T-helper 2 cell treated with Interferon-gamma antibody and Interleukin-4, amounts not matched to agents 100 ng/mL and 5 ng/mL, for 36 hours (primary cell): ENCODE measurements at regions not wholly inside any gene's neighbourhood (a gene's known extent, or its start where the extent isn't known, plus 50 kb on each side); places are given as distances from the start of the nearest gene placed in this dataset.

Experiments used
- intact Hi-C: fragments of 100-400 bp; cut with micrococcal nuclease; formaldehyde crosslinking; loops from one replicate; pipeline ENCODE4 v1.15.1; 2023

DNA sequence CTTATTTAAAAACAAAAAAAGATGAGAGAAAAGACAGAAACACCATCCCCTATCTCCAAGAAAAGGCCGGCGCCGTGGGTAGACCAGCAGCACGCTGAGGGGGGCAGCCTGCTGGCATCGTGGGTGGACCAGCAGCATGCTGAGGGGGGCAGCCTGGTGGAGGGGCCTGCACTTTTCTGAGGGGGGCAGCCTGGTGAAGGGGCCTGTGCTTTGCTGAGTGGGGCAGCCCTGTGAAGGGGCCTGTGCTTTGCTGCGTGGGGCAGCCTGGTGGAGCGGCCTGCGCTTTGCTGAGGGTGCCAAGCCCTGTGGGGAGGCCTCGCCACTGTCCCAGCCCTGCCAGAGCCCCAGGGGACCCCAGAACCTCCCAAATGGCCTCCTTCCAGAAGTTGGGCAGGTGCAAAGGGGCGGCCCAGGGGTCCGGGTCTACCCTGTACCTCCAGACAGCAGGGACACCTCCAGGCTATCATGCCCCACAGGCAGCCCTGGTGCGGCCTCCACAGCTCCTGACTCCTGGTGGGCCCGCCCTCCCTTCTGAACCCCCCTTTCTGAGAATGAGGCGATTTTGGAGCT lies 1185.7 kb downstream of the BRD1 start:
- intact Hi-C loops: no loop called here

DNA sequence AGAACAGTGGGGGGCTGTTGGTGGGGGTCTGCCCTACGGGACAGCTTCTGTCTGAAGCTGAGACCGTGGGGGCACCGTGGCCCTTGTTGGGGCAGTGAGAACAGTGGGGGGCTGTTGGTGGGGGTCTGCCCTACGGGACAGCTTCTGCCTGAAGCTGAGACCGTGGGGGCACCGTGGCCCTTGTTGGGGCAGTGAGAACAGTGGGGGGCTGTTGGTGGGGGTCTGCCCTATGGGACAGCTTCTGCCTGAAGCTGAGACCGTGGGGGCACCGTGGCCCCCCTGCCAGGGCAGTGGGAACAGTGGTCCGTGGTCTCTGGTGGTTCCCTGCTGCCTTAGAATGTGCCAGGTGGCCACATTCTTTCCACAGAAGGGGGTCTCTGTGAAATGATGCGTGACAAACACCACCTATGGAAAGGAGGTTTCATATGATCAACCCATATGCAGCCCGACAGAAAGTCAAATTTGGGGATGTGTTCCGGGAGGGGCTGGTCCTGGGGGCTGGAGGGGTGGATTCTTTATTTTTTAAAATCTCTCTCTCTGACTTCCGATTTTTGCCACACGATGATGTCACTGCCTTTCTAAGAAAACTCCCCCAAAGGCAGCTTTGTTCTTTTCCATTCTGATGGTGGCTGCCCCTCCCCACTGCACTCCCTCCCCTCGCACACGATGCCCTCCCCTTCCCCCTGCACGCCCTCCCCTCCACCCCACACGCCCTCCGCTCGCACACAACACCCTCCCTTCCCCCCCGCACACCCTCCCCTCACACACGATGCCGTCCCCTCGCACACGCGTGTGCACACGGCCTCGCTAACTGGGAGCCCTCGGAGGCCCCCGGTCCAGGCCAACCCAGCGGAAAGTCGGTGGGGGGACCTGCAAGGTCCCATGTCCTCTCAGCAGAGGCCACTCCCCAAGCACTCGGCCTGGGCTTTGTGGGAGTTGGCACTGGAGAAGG lies 1186.5 kb downstream of the BRD1 start:
- intact Hi-C loops: no loop called here

DNA sequence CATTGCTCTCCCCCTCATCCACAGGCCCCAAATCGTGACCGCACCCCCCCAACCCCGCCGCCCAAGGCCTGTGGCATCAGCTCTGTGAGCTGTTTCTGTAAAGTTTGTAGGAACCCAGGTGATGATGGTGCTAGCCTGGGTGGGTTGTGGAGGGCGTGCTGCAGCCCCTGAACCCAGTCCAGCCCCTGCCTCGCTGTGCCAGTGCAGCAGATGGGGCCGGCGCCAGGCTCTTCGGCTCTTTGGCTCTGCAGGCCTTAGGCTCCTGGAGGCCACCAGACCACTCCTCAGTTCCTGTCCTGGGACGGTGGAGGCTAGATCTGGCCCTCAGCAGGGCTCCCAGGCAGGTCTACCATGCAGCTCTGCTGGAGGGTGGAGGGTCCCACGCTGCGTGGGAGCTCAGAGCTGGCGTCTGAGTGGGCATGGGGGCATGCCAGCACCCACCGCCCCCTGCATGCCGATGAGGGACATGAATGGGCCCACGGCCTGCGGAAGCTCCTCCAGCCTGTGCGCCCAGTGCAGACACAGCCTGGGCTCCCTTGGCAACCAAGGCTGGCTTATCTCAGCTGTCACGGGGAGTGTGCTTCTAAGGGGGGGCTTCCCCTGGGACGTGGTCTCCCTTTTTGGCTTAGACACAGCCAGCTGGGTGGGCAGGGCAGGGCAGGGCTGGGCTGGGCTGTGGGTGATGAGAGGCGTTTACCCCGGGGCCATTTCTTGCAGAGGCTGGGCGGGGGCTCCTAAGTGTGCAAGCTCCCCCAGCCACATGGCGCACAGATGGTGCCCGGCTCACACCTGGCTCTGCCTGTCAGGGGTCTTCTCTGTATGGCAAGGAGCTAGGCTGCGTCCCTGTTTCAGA lies 1187.6 kb downstream of the BRD1 start:
- intact Hi-C loops: no loop called here

DNA sequence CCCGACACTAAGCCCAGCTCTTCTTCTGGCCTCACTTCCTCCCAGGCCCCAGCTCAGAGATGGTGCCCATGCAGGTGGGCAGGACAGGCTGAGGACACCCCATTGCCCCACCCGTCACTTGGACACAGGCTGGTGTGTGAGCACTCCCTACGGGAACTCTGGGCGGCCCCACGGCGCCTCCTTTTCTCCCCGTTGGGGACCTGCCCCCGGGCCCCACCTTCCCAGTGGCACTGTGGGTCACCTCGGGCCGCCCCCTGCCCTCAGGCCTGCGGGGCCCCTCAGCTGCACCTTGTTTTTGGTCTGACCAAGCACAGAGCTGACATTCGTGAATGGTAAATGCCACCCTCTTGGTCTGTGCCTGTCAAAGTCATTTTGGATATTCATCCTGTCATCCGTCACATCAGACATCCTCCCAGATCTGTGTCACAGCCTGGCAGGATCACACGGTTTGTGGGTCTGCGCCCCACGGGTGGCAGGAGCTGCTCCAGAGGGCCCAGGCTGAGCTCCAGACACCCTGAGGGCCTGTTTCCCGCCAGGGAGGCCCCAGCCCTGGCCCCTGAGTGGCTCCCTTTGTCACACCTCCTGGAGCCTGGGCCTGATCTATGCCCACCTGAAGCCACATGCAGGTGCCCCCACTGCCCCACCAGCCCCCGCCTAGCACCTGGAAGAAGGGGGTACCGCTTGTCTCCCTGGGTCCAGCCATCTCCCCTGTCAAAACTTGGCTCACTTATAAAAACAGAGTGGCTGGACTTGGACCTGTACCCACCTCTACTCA lies 1188.5 kb downstream of the BRD1 start:
- intact Hi-C loops: no loop called here

DNA sequence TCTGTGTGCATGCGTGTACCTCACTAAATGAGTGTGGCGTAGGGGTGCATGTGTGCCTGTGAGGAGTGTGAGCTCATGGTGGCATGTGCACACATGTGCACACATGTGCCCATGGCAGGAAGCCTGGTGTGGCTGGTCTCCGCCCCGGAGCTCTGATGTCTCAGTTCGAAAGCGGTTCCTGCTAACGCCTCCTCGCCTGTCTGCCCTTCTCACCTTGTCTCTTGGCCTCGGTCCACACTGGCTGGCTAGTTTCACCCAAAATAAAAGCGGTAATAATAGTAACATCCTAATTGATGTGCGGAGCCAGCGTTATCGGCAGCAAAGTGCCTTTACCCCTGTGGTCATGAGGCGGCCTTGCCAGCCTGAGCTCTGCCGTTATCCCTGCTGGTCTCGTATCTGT lies 1190.4 kb downstream of the BRD1 start:
- intact Hi-C loops: no loop called here

DNA sequence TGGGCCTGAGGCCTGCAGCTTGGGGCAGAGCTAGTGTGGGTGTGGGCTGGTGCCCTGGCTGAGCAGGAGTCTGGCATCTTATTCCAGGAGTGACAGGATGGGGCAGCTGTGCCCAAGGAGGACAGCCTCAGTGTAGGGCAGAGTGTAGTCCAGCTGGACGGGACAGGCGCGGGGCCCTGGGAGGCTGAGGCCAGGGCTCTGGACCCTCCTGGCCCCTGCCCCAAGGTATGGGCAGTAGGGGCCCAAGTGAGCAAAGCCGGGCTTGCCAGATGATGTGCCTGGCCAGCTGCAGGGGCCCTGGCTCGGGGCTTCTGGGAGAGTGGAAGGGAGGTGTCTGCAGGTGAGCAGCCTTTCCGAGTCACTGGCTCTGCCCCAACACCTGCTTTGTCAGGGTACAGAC lies 1190.9 kb downstream of the BRD1 start:
- intact Hi-C loops: no loop called here

DNA sequence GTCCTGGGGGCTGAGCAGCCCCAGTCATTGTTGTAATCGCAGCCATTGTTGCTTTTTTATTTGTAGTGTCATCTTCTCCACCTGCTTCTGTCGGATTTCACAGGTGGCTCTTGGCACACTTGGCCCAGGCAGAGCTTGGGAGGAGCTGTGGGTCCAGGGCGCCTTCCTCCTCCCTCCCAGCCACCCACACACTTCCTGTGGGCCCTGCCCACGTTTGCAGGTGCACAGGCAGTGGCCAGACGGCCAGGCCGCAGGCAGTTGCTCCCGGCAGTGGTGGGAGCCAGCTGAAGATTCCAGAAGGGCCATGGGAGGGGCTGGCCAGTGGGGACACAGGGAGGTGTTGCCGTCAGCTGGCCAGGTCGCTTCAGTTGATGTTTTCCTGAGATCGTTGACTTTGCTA lies 1191.9 kb downstream of the BRD1 start:
- intact Hi-C loops: no loop called here

DNA sequence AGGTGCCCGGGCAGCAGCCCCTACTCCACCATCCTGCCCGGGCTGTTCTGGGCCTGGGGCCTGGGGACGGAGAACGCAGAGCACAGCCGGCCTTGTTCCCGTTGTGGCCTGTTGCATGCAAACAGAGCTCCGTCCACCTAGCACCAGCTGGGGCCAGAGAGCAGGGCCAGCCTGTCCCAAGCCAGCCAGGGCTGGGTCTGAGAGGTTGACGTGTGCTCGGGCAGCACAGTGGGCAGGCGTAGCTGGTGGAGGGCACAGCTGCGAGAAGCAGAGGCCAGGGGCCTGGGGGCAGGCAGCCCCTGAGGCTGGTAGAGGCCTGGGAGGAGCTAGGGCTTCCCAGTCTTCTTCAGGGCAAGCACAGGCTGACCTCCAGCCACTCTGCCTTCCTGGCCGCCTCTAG lies 1192.6 kb downstream of the BRD1 start:
- intact Hi-C loops: no loop called here

DNA sequence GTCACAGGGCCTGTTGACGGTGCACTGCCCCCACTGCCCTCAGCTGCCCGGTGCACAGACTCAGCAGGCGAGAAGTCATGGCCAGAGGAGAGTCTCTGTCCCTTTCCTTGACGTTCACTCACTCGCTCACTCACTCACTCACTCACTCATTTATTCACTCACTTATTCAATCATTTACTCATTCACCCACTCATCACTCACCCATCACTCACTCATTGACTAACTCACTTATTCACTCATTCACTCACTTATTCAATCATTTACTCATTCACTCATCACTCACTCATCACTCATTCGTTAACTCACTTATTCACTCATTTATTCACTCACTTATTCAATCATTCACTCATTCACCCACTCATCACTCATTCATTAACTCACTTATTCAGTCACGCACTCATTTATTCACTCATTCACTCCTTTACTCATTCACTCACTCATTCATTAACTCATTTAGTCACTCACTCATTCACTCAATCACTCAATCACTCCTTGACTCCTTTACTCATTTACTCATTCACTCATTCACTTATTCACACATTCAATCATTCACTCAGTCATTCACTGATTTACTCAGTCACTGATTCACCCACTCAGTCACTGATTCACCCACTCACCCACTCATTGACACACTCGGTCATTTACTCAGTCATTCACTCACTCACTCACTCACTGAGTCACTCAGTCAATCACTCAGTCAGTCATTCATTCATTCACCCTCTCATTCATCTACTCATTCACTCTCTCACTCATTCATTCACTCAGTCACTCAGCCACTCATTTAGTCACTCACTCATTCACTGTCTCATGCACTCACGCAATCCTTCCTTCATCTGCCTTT lies 1193.5 kb downstream of the BRD1 start:
- intact Hi-C loops: no loop called here

DNA sequence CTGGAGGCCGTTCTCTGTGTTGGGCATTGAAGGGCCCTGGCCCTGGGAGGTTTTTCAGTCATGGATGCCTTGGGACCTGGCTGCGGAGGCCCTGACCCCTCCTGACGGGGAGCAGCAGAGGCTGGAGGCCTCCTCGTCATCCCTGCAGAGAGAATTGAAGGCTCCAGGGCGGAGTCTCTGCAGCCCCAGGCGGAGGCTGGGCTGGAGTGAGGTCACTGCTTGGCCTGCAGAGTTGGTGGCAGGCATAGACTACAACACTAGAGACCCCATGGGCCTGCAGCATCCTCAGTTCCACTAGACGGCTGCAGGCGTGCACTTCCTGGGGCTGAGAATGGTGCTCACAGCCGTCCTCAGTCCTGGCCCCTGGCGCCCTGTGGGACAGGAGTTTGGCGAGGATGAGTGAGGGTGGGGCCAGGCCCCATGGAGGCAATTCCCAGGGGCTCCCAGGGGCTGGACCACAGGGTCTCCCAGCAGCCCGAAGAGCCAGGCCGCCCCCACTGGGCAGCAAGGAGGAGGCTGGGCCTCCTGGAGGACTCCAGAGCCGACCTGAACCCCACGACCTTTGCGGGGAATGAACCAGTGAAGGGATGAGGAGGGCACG lies 1194.9 kb downstream of the BRD1 start:
- intact Hi-C loops: no loop called here

DNA sequence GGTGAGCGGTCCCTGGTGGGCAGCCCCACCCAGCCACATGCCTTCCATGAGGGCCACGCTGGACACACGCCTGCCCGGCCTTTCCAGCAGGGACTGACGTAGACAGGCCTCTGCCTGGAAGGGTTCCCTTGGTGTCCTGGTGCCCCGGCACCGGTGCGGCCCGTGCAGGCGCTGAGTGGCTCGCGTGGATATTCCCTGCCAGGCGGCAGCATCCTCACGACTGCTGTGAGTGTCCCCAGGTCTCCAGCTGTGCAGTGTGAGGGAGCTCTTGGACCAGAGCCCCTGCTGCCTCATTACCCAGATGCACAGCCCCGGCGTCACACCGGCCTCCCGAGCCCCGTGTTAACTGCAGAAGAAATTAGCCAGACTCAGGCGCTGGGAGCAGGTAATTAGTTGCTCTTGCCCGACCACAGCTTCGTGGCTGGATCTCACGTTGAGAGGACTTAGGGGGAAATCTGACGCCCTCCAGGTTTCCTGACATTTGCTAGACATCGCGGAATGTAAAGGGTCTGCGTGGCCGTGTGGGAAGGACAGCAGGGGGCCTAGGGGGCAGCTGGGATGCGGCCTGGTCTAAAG lies 1196.3 kb downstream of the BRD1 start:
- intact Hi-C loops: no loop called here

DNA sequence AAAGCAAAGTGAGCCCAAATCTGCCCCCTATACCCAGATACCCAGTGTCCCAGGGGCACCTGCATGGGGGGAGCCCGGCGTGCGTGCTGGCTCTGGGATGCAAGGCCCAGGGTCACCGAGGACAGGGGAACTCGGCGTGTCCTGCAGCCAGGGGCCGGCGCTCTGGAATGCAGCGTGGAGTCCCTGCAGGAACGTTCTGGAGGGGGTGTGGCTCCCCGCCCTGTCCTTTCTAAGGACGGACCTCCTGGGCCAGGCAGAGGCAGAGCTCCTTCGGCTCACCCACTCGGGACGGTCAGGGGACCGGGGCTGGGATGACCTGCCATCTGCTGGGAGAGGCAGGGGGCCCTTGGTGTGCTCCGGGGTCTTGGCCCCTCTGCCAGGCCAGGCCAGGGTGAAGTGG lies 1196.8 kb downstream of the BRD1 start:
- intact Hi-C loops: no loop called here

DNA sequence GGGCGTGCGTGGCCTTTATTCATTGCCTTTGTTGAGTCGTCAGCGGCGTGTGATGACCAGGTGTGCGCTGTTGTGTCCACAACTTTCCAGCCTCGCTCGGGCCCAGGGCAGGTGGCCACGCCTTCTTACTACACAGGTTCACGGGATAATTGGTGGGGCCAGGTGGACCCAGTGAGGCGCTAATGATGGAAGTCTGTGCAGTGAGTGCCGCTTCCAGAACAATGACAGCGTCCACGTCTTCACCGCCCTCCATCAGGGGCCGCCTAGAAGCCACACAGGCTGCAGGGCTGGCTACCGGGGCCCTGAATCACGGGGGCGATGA lies 1197.3 kb downstream of the BRD1 start:
- intact Hi-C loops: no loop called here

DNA sequence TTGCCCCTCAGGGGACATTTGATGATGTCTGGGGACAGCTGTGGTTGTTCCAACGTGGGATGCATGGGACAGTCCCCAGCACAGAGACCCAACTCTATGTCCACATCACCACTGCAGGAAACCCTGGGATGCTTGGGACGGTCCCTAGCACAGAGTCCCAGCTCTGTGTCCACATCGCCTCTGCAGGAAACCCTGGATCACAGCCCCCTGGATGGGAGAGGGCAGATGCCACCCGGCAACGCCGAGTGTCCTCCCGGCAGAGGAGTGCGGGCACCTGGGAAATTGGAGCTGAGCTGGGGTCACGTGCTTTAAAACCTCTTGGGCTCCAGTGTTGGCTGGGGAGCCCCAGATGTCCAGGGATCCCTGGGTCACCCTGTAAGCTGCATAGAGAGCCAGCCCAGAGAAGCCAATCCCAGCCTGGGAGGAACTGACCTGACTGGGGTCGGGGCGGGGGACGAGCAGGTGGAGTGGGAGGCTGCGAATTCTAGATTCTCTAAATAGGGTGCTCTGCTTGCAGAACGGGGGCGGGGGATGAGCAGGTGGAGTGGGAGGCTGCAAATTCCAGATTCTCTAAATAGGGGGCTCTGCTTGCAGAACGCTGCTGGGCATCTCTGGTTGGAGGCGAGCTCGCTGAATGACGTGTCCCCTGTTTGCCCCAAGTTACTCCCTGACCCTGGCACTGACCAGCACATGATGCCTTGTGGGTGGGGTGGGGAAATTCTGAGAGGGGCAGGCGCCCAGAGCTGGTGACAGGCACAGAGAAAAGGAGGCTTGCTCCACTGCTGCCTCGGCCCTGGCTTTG lies 1197.8 kb downstream of the BRD1 start:
- intact Hi-C loops: no loop called here

DNA sequence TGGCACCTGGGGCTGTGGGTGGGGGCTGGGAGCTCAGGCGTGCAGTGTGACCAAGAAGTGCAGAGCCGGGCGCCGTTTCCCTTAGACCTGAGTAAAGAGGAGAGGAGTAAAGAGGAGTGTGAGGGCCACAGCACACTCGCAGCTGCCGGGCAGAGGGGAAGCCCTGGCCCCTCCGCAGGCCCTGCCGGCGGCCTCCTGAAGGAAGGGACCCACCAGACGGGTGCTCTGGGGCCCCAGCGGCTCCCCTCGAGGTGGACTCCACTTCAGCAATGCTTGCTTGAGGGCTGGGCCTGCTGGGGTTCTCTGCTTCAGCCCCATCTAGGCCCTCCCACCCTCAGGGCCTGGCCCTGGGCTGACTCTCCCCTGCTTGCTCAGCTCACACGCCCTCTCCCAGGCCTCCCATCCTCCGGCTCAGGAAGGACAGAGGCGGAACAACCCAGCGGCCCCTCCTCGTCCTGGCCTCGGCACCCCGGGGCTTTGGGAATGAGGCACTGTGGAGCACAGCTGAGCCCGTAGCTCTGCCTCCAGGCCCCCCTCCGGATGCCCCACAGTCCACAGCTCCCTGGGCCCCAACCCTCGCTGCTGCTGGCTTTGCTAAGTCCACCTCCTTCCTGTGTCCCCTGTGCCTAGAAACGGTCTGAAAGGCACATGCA lies 1198.7 kb downstream of the BRD1 start:
- intact Hi-C loops: no loop called here

DNA sequence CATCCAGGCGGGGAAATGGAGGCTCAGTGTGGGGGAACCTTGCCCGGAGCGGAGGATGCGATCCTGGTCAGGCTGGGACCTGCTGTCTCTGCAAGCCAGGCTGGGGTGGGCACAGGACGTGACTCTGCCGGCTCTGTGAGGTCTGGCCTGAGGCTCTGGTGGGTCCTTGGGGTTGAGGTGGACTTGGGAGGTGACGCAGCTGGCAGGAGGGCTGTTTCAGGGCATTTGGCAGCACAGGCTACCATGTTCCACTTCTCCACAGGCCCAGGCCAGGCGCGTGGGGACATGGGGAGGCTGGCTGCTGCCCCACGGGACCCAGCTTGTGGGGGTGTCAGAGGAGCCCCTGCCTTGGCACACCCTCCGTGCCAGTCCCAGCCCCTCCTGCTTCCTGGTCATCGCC lies 1199.7 kb downstream of the BRD1 start:
- intact Hi-C loops: no loop called here

DNA sequence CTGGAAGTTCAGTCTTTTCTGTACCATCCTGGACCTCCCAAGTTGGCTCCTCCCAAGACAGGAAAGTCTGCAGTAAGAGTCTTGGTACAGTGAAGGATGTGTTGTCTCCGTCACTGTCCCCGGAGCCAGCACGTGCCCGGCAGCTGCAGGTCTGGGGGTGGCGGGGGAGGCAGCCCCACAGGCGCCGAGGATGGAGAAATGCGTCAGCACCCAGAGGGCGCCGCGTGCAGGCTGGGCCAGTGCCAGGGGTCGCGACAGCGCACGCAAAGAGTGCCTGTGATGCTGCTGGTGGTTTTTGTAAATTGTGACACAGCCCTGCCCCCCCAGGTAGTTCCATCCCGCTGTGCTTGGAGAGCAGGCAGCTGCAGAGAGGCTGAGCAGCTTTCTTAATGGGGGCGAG lies 1200.5 kb downstream of the BRD1 start:
- intact Hi-C loops: no loop called here

DNA sequence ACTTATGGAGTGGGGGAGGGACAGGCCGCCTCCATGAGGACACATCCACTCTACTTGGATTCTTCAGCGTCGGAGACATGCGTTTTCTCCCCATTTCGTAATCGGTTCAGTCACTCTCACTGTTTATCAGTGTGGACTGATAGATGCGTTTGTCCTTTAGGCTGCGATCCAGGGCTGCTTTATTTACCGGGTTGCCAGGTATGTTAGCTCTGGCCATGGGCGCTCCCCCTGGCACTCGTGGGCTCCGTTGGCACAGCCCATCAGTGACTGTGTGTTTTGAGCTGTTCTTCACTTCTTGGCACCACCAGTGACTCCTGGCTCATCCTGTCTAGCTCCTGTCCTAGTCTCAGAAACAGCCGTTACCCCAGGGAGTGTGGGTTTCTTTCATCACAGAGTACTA lies 1203.3 kb downstream of the BRD1 start:
- intact Hi-C loops: no loop called here
